GM23338 (cell line): ENCODE measurements at regions not wholly inside any gene's neighbourhood (a gene's known extent, or its start where the extent isn't known, plus 50 kb on each side); places are given as distances from the start of the nearest gene placed in this dataset.

ENCODE experiments used
- ATAC-seq: fragments of 200-7000 bp; cut with Tn5 transposase; 3 replicates; pipeline ENCODE4 v1.9.1; 2020
- DNase-seq: peaks from one replicate; pipeline ENCODE4 v3.0.0-alpha.2; 2015; ENCODE audit warnings: low spot score
- H2AFZ ChIP-seq: fragments of 200-600 bp; sonication (generic); 2 replicates; pipeline ENCODE4 v1.8.0; 2016; ENCODE audit warnings: antibody characterized with exemption, mild to moderate bottlenecking, moderate library complexity
- H3F3A ChIP-seq: fragments of 200-600 bp; sonication (generic); replicated peaks from 2 replicates; pipeline ENCODE4 v1.8.0; 2017; ENCODE audit warnings: antibody characterized with exemption, mixed run types, low read depth
- H3K27ac ChIP-seq: fragments of 200-600 bp; sonication (generic); 2 replicates; pipeline ENCODE4 v1.6.1; 2016; ENCODE audit warnings: low read depth
- H3K27me3 ChIP-seq: fragments of 200-600 bp; sonication (generic); 2 replicates; pipeline ENCODE4 v1.8.0; 2016; ENCODE audit warnings: mild to moderate bottlenecking, mixed run types, moderate library complexity; ENCODE audit not compliant: insufficient read depth
- H3K36me3 ChIP-seq: fragments of 200-600 bp; sonication (generic); 2 replicates; pipeline ENCODE4 v1.8.0; 2016; ENCODE audit warnings: mild to moderate bottlenecking; ENCODE audit not compliant: insufficient read depth
- H3K4me1 ChIP-seq: fragments of 200-600 bp; sonication (generic); 2 replicates; pipeline ENCODE4 v1.8.0; 2016; ENCODE audit warnings: mild to moderate bottlenecking, moderate library complexity; ENCODE audit not compliant: insufficient read depth
- H3K4me2 ChIP-seq: fragments of 200-600 bp; sonication (generic); 2 replicates; pipeline ENCODE4 v1.7.1; 2017; ENCODE audit warnings: mixed run types
- H3K4me3 ChIP-seq: fragments of 200-600 bp; sonication (generic); 2 replicates; pipeline ENCODE4 v1.6.1; 2016; ENCODE audit warnings: mixed run types
- H3K79me2 ChIP-seq: fragments of 200-600 bp; sonication (generic); replicated peaks from 2 replicates; pipeline ENCODE4 v1.8.0; 2017; ENCODE audit warnings: mild to moderate bottlenecking; ENCODE audit not compliant: insufficient read depth
- H3K9me2 ChIP-seq: fragments of 200-600 bp; sonication (generic); 2 replicates; pipeline ENCODE4 v1.8.0; 2017; ENCODE audit not compliant: insufficient read depth
- H4K20me1 ChIP-seq: fragments of 200-600 bp; sonication (generic); replicated peaks from 2 replicates; pipeline ENCODE4 v1.8.0; 2017; ENCODE audit warnings: mild to moderate bottlenecking; ENCODE audit not compliant: insufficient read depth
- H3K27ac Mint-ChIP-seq: 2 replicates; pipeline ENCODE4 v1.8.0; 2020; ENCODE audit warnings: inconsistent platforms, mild to moderate bottlenecking, moderate library complexity, mixed read lengths
- H3K27me3 Mint-ChIP-seq: 3 replicates; pipeline ENCODE4 v1.8.0; 2022; ENCODE audit warnings: low read depth, mild to moderate bottlenecking, moderate library complexity, mixed read lengths, inconsistent platforms; ENCODE audit not compliant: insufficient read depth, poor library complexity
- H3K36me3 Mint-ChIP-seq: 3 replicates; pipeline ENCODE4 v1.8.0; 2021; ENCODE audit warnings: low read depth, mild to moderate bottlenecking, inconsistent platforms, moderate library complexity, mixed read lengths
- H3K4me1 Mint-ChIP-seq: 3 replicates; pipeline ENCODE4 v1.8.0; 2020; ENCODE audit warnings: mild to moderate bottlenecking, inconsistent platforms, mixed read lengths
- H3K4me3 Mint-ChIP-seq: 3 replicates; pipeline ENCODE4 v1.8.0; 2021; ENCODE audit warnings: moderate library complexity, mild to moderate bottlenecking, inconsistent platforms, mixed read lengths
- H3K9me3 Mint-ChIP-seq: 3 replicates; pipeline ENCODE4 v1.8.0; 2020; ENCODE audit warnings: moderate library complexity, mild to moderate bottlenecking, inconsistent platforms, mixed read lengths
- CREB1 ChIP-seq: fragments of 250-450 bp; sonication (Bioruptor Pico); IDR thresholded peaks from 2 replicates; pipeline ENCODE4 v1.5.0; 2020; ENCODE audit warnings: low read depth, mild to moderate bottlenecking, moderate library complexity
- EZH2 ChIP-seq: fragments of 200-600 bp; sonication (generic); IDR thresholded peaks from one replicate; pipeline ENCODE4 v1.8.0; 2017; ENCODE audit warnings: antibody characterized with exemption, mild to moderate bottlenecking, low read depth; ENCODE audit not compliant: unreplicated experiment
- EZH2phosphoT487 ChIP-seq: fragments of 200-600 bp; sonication (generic); IDR thresholded peaks from one replicate; pipeline ENCODE4 v1.8.1; 2018; ENCODE audit warnings: antibody characterized with exemption; ENCODE audit not compliant: unreplicated experiment
- JUNB ChIP-seq: IDR thresholded peaks from one replicate; pipeline ENCODE4 v1.6.1; 2016; ENCODE audit warnings: antibody characterized with exemption; ENCODE audit not compliant: unreplicated experiment
- NANOG ChIP-seq: IDR thresholded peaks from 2 replicates; pipeline ENCODE4 v1.6.1; 2016; ENCODE audit warnings: antibody characterized with exemption, borderline replicate concordance
- STAT1 ChIP-seq: IDR thresholded peaks from one replicate; pipeline ENCODE4 v1.6.1; 2016; ENCODE audit warnings: antibody characterized with exemption; ENCODE audit not compliant: unreplicated experiment
- ZNF331 ChIP-seq: fragments of 250-450 bp; sonication (Bioruptor Pico); IDR thresholded peaks from 2 replicates; pipeline ENCODE4 v1.5.0; 2020; ENCODE audit warnings: low read depth, mild to moderate bottlenecking, moderate library complexity
- TF ChIP-seq, protein P1 (sequence below): IDR thresholded peaks from one replicate; pipeline ENCODE4 v1.6.1; 2018; ENCODE audit warnings: antibody characterized with exemption; ENCODE audit not compliant: unreplicated experiment
- TF ChIP-seq, protein P2 (sequence below), 2 experiments: fragments of 200-600 bp in 1 of 2; sonication (generic) in 1 of 2; conservative IDR thresholded peaks; 2 replicates each; pipeline versions ENCODE4 v1.5.1 to v1.6.1; 2016 to 2017; ENCODE audit warnings: antibody characterized with exemption in 2 of 2, low read depth in 2 of 2, mild to moderate bottlenecking in 2 of 2, moderate library complexity in 1 of 2
- TF ChIP-seq, protein P3 (sequence below): IDR thresholded peaks from 2 replicates; pipeline ENCODE4 v1.6.1; 2016; ENCODE audit warnings: antibody characterized with exemption

DNA sequence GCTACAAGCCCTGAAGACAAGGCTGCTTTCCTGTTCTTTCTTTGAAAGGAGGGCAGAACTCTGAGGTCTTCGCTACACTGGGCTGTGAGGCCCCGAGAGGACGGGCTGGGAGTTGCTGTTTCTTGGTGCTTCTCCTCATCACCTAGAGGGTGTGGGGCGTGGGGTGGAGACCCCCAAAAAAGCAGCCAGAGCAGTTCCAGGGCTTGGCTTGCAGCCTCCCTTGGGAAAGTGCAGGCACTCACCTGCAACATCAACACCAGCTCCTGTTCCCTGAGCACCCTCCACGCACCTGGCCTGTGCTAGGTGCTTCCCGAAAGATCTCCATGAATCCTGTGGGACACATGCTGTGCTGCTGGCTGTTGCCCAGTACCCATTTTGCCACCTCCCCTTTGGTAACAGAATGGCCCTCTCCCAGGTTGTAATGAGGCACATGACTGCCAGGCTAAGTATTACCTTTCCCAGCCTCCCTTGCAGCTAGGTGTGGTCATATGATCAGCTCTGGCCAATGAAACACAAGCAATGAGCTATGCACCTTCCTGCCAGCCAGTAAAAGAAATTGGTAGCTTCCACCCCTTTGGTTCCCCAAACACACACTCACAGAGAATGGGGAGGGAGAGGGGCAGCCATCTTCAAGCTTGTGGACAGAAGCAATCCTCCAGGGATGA, 146.0 kb downstream of the C9orf50 start (continued):
- TF ChIP-seq, protein P1, sequence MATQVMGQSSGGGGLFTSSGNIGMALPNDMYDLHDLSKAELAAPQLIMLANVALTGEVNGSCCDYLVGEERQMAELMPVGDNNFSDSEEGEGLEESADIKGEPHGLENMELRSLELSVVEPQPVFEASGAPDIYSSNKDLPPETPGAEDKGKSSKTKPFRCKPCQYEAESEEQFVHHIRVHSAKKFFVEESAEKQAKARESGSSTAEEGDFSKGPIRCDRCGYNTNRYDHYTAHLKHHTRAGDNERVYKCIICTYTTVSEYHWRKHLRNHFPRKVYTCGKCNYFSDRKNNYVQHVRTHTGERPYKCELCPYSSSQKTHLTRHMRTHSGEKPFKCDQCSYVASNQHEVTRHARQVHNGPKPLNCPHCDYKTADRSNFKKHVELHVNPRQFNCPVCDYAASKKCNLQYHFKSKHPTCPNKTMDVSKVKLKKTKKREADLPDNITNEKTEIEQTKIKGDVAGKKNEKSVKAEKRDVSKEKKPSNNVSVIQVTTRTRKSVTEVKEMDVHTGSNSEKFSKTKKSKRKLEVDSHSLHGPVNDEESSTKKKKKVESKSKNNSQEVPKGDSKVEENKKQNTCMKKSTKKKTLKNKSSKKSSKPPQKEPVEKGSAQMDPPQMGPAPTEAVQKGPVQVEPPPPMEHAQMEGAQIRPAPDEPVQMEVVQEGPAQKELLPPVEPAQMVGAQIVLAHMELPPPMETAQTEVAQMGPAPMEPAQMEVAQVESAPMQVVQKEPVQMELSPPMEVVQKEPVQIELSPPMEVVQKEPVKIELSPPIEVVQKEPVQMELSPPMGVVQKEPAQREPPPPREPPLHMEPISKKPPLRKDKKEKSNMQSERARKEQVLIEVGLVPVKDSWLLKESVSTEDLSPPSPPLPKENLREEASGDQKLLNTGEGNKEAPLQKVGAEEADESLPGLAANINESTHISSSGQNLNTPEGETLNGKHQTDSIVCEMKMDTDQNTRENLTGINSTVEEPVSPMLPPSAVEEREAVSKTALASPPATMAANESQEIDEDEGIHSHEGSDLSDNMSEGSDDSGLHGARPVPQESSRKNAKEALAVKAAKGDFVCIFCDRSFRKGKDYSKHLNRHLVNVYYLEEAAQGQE: no peak
- TF ChIP-seq NANOG (no peak), EZH2phosphoT487 (no peak)
- TF ChIP-seq, protein P2, sequence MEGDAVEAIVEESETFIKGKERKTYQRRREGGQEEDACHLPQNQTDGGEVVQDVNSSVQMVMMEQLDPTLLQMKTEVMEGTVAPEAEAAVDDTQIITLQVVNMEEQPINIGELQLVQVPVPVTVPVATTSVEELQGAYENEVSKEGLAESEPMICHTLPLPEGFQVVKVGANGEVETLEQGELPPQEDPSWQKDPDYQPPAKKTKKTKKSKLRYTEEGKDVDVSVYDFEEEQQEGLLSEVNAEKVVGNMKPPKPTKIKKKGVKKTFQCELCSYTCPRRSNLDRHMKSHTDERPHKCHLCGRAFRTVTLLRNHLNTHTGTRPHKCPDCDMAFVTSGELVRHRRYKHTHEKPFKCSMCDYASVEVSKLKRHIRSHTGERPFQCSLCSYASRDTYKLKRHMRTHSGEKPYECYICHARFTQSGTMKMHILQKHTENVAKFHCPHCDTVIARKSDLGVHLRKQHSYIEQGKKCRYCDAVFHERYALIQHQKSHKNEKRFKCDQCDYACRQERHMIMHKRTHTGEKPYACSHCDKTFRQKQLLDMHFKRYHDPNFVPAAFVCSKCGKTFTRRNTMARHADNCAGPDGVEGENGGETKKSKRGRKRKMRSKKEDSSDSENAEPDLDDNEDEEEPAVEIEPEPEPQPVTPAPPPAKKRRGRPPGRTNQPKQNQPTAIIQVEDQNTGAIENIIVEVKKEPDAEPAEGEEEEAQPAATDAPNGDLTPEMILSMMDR (conservative IDR thresholded peaks at IDR 0.05; ENCODE audit: low read depth in 2 of 2): no peak

DNA sequence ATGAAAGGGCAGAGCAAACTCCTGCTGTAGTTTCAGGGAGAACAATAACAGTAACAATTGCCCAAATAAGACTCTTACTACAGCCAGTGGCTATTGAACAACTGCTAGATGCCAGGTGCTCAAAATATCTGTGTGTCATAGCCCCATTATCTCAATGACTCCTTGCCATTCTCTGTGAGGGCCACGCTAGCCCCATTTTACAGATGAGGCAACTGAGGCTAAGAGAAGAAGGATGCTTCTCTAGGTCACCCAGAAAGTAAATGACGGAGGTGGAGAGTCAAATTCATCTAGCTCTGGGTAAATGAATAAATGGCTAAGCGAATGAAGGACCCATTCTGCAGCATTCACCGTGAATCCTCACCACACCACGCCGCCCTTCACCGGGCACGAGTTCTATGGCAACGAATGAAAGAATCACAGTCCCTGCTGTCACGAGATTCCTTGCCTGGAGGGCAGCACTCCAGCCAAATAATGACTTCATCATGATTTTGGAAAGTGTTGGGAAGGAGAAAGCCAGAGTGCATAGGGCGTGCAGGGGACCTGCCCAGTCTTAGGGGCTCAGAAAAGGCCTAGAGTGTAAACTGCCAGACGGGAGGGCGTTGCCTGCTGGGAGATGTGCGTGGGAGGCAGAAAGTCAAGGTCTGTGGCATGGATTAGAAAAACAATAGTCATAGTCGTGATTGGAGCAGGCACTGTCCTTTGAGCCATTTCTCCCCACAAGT, 147.2 kb downstream of the C9orf50 start:
- no peak overlapping the region for H2AFZ ChIP-seq
- TF ChIP-seq, protein P2 (conservative IDR thresholded peaks at IDR 0.05; ENCODE audit: low read depth in 2 of 2): no peak
- TF ChIP-seq, protein P3, sequence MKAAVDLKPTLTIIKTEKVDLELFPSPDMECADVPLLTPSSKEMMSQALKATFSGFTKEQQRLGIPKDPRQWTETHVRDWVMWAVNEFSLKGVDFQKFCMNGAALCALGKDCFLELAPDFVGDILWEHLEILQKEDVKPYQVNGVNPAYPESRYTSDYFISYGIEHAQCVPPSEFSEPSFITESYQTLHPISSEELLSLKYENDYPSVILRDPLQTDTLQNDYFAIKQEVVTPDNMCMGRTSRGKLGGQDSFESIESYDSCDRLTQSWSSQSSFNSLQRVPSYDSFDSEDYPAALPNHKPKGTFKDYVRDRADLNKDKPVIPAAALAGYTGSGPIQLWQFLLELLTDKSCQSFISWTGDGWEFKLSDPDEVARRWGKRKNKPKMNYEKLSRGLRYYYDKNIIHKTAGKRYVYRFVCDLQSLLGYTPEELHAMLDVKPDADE: no peak
- TF ChIP-seq CREB1 (CRISPR knock-in tag) (no peak), JUNB (no peak), STAT1 (no peak), NANOG (no peak), ZNF331 (no peak), EZH2 (no peak)

More for the DNA sequence above, 147.2 kb downstream of the C9orf50 start:
- Histone ChIP-seq H3K4me3 (no peak overlapping the region), H3K9me2 (no peaks in the 10 kb centered on the region), H4K20me1 (no peaks in the 10 kb centered on the region), H3K36me3 (no peaks in the 10 kb centered on the region), H3K4me1 (peaks cover 14% of the 10 kb centered on the region; the same call in 1 of the 2 replicates), H3F3A (no peaks in the 10 kb centered on the region), H3K27me3 (no peaks in the 10 kb centered on the region), H3K27ac (no peak overlapping the region), H3K79me2 (no peaks in the 10 kb centered on the region), H3K4me2 (no peak overlapping the region)
- H3K27ac Mint-ChIP-seq: no peak overlapping the region
- H3K36me3 Mint-ChIP-seq: no peaks in the 10 kb centered on the region
- peaks cover 17% of the 10 kb centered on the region for H3K27me3 Mint-ChIP-seq
- no peak overlapping the region; the same call in 2 of the 3 replicates for H3K4me3 Mint-ChIP-seq
- 0 out of 3 replicates have a peak, but pooled peaks cover 5% of the 10 kb centered on the region for H3K9me3 Mint-ChIP-seq
- peaks cover 28% of the 10 kb centered on the region for H3K4me1 Mint-ChIP-seq
- ATAC-seq (no peak), DNase-seq (no peak)
